ENCODE measurements at regions not wholly inside any gene's neighbourhood (a gene's known extent, or its start where the extent isn't known, plus 50 kb on each side); places are given as distances from the start of the nearest gene placed in this dataset.
"Not testable (repeated sequence)": the region's sequence is repeated elsewhere in the genome, so short reads cannot be mapped to it uniquely, and the experiment has no call there.

DNA sequence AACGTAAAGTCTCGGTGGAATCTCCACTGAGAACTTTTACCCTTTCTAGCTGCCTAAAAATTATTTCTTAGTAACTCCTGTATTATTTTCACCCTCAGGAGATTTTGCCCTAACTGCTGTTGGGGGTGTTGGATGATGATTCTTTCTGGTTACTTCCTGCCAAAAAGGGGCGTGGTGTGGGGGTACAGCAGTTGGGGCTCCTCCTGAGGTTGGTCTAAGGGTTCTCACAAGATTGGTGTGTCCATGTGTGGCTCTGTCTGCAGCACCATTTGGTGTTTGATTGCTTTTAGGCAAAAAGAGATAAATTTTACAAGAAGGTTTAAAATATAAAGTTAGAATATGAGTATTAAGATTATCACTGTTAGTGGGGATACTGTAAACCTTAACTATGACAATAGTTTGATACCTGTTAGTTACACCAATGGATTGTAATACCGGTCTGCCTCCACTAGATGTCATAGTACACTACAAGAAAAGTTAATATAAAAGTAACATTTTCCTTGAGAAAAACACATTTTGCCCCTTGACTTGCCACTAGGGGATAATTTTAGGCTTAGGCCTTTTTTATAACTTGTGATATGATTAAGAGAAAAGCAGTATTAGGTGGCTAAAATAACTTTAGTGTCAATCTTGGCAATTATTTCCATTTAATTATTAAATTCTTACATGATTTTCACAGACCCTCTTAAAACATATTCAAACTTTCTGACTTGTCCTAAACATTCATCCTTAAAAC is 928.7 kb downstream of the IPMK start:
- DNase-seq (ENCODE audit: low read depth): peak; percentile 32

GRCh38 chr10:57336865-57337264 is 930.8 kb downstream of the IPMK start:
- DNase-seq (ENCODE audit: low read depth): no peak

DNA sequence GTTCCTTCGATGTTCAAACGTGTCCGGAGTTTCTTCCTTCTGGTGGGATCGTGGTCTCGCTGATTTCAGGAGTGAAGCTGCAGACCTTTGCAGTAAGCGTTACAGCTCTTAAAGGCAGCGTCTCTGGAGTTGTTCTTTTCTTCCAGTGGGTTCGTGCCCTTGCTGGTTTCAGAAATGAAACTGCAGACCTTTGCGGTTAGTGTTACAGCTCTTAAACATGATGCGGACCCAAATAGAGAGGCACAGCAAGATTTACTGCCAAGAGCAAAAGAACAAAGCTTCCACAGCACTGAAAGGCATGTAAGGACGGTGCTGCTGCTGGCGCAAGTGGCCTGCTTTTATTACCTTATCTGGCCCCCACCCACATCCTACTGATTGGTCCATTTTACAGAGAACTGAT is 931.4 kb downstream of the IPMK start:
- peak; percentile 19 for DNase-seq (ENCODE audit: low read depth)

GRCh38 chr10:57334523-57334922 is 933.2 kb downstream of the IPMK start:
- DNase-seq (ENCODE audit: low read depth): no peak

- no peak for DNase-seq (ENCODE audit: low read depth)
These were observed 933.8 kb downstream of the IPMK start for GRCh38 chr10:57333880-57334279.

- DNase-seq (ENCODE audit: low read depth): not testable (repeated sequence)
These were observed 946.3 kb downstream of the IPMK start for GRCh38 chr10:57321400-57321854.

- DNase-seq (ENCODE audit: low read depth): no peak
These were observed 947.3 kb downstream of the IPMK start for GRCh38 chr10:57320416-57320815.

GRCh38 chr10:57314046-57314445 is 953.0 kb upstream of the ZWINT start:
- no peak for DNase-seq (ENCODE audit: low read depth)

GRCh38 chr10:57303566-57303965 is 942.5 kb upstream of the ZWINT start:
- DNase-seq (ENCODE audit: low read depth): no peak

DNA sequence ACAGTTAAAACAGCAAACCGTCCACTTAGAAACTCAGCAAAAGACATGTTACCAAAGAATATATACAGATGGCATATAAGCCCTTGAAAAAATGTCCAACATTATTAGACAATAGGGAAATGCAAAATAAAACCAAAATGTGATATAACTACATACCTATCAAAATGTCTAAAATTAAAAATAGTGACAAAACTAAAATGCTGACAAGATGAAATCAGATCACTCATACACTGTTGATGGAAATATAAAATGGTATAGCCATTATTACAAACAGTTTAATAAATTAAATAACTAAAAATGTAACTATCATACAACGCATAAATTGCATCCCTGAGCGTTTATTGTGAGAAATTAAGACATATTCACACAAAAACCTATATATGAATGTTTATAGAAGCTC is 939.7 kb upstream of the ZWINT start:
- no peak for DNase-seq (ENCODE audit: low read depth)

- DNase-seq (ENCODE audit: low read depth): no peak
These were observed 933.6 kb upstream of the ZWINT start for GRCh38 chr10:57294698-57295097.

DNA sequence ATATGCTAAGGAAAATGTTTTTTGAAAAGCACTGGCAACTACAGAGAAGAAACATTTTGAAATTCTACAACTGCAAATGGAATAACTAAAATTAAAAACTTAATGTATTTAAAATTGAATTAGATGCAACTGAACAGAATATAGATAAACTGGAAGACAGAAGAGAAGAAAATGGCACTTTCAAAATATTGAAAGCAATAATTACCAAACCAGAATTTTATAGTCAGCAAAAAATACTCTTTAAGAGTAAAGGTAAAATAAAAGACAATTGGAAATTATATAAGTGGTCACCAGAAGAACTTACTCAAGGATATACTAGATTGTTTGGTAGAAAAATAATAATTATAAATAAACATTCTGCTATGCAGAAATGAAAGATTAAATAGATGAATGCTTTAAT is 927.7 kb upstream of the ZWINT start:
- DNase-seq (ENCODE audit: low read depth): no peak

DNA sequence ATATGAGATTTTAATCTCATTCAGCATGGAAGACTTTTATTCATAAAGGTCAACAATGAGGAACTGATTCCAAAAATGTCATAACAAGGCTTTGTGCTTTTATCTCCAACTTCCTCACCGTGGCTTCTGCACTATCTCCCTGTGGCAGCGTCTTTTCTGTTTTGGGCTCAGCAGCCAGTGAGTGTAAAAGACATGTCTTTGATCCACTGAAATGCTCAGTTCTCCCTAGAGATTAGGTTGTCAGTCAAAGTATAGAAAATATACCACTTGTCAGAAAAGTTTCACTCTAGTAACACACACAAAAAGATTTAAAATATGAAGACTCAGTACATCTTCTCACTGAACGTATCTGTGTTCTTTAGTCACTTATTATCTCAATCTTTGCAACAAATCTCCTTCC is 901.8 kb upstream of the ZWINT start:
- DNase-seq (ENCODE audit: low read depth): no peak

DNA sequence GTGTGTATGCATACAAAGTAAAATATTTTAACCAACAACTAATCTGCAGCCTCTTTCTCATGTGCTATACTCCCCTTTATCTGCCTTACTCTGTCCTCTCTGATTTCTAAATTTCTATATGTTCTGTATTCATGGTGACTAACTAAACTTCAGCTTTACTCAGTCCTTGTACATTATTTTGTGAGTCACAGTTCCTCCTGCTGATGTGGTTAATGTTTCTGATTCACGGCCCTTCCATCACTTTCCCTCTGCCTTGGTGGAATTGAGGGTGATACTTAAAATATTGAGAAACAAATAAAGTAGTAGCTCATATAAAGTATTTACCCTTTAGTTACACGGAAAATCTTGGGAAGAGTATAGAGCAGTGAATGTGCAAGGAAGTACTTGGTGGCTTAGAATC is 899.1 kb upstream of the ZWINT start:
- DNase-seq (ENCODE audit: low read depth): no peak

DNA sequence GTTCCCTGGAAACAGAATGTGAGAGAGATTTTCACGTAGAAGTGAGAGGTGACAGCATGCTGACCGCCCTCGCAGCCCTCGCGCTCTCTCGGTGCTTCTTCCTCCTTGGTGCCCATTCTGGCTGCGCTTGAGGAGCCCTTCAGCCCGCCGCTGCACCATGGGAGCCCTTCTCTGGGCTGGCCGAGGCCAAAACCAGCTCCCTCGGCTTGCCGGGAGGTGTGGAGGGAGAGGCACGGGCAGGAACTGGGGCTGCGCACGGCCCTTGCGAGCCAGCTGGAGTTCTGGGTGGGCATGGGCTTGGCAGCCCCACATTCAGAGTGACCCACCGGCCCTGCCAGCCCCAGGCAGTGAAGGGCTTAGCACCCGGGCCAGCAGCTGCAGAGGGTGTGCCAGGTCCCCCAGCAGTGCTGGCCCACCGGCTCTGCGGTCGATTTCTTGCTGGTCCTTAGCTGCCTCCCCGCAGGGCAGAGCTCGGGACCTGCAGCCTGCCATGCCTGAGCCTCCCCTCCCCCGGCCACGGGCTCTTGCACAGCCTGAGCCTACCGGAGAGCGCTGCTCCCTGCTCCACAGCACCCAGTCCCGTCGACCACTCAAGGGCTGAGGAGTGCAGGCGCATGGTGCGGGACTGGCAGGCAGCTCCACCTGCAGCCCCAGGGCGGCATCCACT is 888.7 kb upstream of the ZWINT start:
- DNase-seq (ENCODE audit: low read depth): no peak

- DNase-seq (ENCODE audit: low read depth): no peak
These were observed 886.2 kb upstream of the ZWINT start for GRCh38 chr10:57247271-57247670.

- DNase-seq (ENCODE audit: low read depth): no peak
These were observed 864.9 kb upstream of the ZWINT start for GRCh38 chr10:57225920-57226319.

- DNase-seq (ENCODE audit: low read depth): no peak
These were observed 863.8 kb upstream of the ZWINT start for GRCh38 chr10:57224811-57225210.

DNA sequence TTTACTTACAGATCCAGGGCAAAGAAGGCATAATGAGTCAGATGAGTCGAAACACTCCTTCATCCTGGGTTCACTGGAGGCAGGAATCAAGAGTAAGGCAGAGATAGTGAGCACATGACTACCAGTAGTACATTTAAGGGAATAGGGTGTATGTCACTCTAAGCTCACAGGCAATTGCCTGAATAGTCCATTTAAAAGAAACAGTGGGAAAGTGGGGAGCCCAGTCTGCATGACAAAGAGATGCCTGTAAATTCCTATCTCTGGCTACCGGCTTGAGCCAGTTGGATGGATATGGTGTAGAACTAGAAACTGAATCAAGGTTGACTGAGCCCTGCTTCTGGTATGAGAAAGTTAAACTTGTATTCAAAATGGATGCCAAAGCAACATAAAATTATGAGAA is 861.5 kb upstream of the ZWINT start:
- no peak for DNase-seq (ENCODE audit: low read depth)

GRCh38 chr10:57222129-57222528 is 861.1 kb upstream of the ZWINT start:
- no peak for DNase-seq (ENCODE audit: low read depth)

- DNase-seq (ENCODE audit: low read depth): no peak
These were observed 860.6 kb upstream of the ZWINT start for GRCh38 chr10:57221674-57222073.

- DNase-seq (ENCODE audit: low read depth): no peak
These were observed 857.3 kb upstream of the ZWINT start for GRCh38 chr10:57218382-57218781.

DNA sequence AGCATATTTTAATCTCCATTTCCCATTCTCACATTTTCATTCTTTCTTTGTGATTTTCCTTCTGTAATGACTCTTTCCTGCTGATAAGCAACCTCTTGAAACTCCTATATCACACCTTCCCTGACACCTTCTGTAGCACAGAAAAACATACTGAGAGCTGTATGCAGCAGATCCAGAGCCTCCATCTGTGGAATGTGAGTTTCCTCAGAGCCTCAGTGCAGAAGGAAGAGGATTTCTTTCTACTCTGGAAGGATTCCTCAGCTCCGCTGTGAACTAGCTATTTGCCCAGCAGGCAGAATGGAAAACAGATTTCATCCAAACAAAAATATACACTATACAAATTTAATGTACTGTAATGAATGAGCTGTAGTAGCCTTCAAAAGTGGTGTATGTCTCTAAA is 841.3 kb upstream of the ZWINT start:
- no peak for DNase-seq (ENCODE audit: low read depth)

DNA sequence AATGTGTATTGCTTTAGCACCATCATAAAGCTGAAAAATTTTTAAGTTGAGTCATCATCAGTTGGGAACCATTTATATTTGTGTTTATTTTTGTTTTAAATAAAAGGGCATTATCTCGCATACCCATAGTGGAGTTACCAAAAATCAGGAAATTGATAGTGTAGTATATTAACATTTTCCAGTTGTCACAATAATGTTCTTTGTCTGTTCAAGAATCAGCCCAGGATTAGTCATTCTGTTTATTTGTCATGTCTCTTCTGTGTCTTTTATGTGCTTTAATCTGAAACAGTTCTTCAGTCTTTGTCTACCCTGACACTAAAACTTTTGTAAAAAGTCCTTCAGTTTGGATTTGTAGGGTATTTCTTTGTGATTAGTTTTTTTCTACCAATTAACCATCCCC is 827.8 kb upstream of the ZWINT start:
- no peak for DNase-seq (ENCODE audit: low read depth)
